ENCODE measurements at regions not wholly inside any gene's neighbourhood (a gene's known extent, or its start where the extent isn't known, plus 50 kb on each side); places are given as distances from the start of the nearest gene placed in this dataset.

- DNase-seq: no peak
- H3K36me3 ChIP-seq (ENCODE audit: control insufficient read depth, insufficient read depth, low read length): no peaks in the 10 kb centered on the region
- no peaks in the 10 kb centered on the region for H3K4me1 ChIP-seq (ENCODE audit: control insufficient read depth, insufficient read depth, low read length)
- 69% methylated on average over 2 of the region's 2 CpGs for WGBS (ENCODE audit: insufficient coverage, low lambda C conversion rate)
- no peak overlapping the region for H3K4me3 ChIP-seq (ENCODE audit: low read length)
- no peaks in the 10 kb centered on the region for H3K27me3 ChIP-seq (ENCODE audit: control insufficient read depth, insufficient read depth, low read length)
- no peaks in the 10 kb centered on the region for H3K9me3 ChIP-seq (ENCODE audit: control insufficient read depth, low read depth, low read length)
- no peak overlapping the region for H3K27ac ChIP-seq (ENCODE audit: low read length)
Measured at GRCh38 chr2:17095340-17095739, 422.9 kb downstream of the RAD51AP2 start.

GRCh38 chr2:17093712-17094111 is 424.5 kb downstream of the RAD51AP2 start:
- Histone ChIP-seq H3K36me3 (ENCODE audit: control insufficient read depth, insufficient read depth, low read length) (no peaks in the 10 kb centered on the region), H3K27ac (ENCODE audit: low read length) (no peak overlapping the region), H3K4me1 (ENCODE audit: control insufficient read depth, insufficient read depth, low read length) (no peaks in the 10 kb centered on the region), H3K27me3 (ENCODE audit: control insufficient read depth, insufficient read depth, low read length) (no peaks in the 10 kb centered on the region), H3K9me3 (ENCODE audit: control insufficient read depth, low read depth, low read length) (no peaks in the 10 kb centered on the region), H3K4me3 (ENCODE audit: low read length) (no peak overlapping the region)
- no peak for DNase-seq
- 63% methylated on average over 1 of the region's 1 CpG for WGBS (ENCODE audit: insufficient coverage, low lambda C conversion rate)

- Histone ChIP-seq H3K4me1 (ENCODE audit: control insufficient read depth, insufficient read depth, low read length) (no peaks in the 10 kb centered on the region), H3K27ac (ENCODE audit: low read length) (no peak overlapping the region), H3K27me3 (ENCODE audit: control insufficient read depth, insufficient read depth, low read length) (no peaks in the 10 kb centered on the region), H3K36me3 (ENCODE audit: control insufficient read depth, insufficient read depth, low read length) (no peaks in the 10 kb centered on the region), H3K9me3 (ENCODE audit: control insufficient read depth, low read depth, low read length) (no peaks in the 10 kb centered on the region), H3K4me3 (ENCODE audit: low read length) (no peak overlapping the region)
- no CpG with 5 or more reads among the region's 1 CpG for WGBS (ENCODE audit: insufficient coverage, low lambda C conversion rate)
- DNase-seq: no peak
Measured at GRCh38 chr2:17086990-17087389, 421.4 kb upstream of the CYRIA start.

- Histone ChIP-seq H3K9me3 (ENCODE audit: control insufficient read depth, low read depth, low read length) (no peaks in the 10 kb centered on the region), H3K4me3 (ENCODE audit: low read length) (no peak overlapping the region), H3K4me1 (ENCODE audit: control insufficient read depth, insufficient read depth, low read length) (no peaks in the 10 kb centered on the region), H3K27me3 (ENCODE audit: control insufficient read depth, insufficient read depth, low read length) (no peaks in the 10 kb centered on the region), H3K27ac (ENCODE audit: low read length) (no peak overlapping the region), H3K36me3 (ENCODE audit: control insufficient read depth, insufficient read depth, low read length) (no peaks in the 10 kb centered on the region)
- WGBS (ENCODE audit: insufficient coverage, low lambda C conversion rate): 58% methylated on average over 1 of the region's 2 CpGs
- no peak for DNase-seq
Measured at GRCh38 chr2:17085546-17086202, 420.0 kb upstream of the CYRIA start.

GRCh38 chr2:17084877-17085276 is 419.2 kb upstream of the CYRIA start:
- Histone ChIP-seq H3K36me3 (ENCODE audit: control insufficient read depth, insufficient read depth, low read length) (no peaks in the 10 kb centered on the region), H3K27ac (ENCODE audit: low read length) (no peak overlapping the region), H3K9me3 (ENCODE audit: control insufficient read depth, low read depth, low read length) (no peaks in the 10 kb centered on the region), H3K27me3 (ENCODE audit: control insufficient read depth, insufficient read depth, low read length) (no peaks in the 10 kb centered on the region), H3K4me1 (ENCODE audit: control insufficient read depth, insufficient read depth, low read length) (no peaks in the 10 kb centered on the region), H3K4me3 (ENCODE audit: low read length) (no peak overlapping the region)
- no peak for DNase-seq

- no CpG with 5 or more reads among the region's 1 CpG for WGBS (ENCODE audit: insufficient coverage, low lambda C conversion rate)
- Histone ChIP-seq H3K27me3 (ENCODE audit: control insufficient read depth, insufficient read depth, low read length) (no peaks in the 10 kb centered on the region), H3K4me3 (ENCODE audit: low read length) (no peak overlapping the region), H3K4me1 (ENCODE audit: control insufficient read depth, insufficient read depth, low read length) (no peaks in the 10 kb centered on the region), H3K36me3 (ENCODE audit: control insufficient read depth, insufficient read depth, low read length) (no peaks in the 10 kb centered on the region), H3K9me3 (ENCODE audit: control insufficient read depth, low read depth, low read length) (no peaks in the 10 kb centered on the region), H3K27ac (ENCODE audit: low read length) (no peak overlapping the region)
- DNase-seq: no peak
Measured at GRCh38 chr2:17083902-17084301, 418.3 kb upstream of the CYRIA start.

GRCh38 chr2:17079262-17079661 is 413.6 kb upstream of the CYRIA start:
- Histone ChIP-seq H3K9me3 (ENCODE audit: control insufficient read depth, low read depth, low read length) (no peaks in the 10 kb centered on the region), H3K27me3 (ENCODE audit: control insufficient read depth, insufficient read depth, low read length) (no peaks in the 10 kb centered on the region), H3K4me1 (ENCODE audit: control insufficient read depth, insufficient read depth, low read length) (no peaks in the 10 kb centered on the region), H3K4me3 (ENCODE audit: low read length) (no peak overlapping the region), H3K27ac (ENCODE audit: low read length) (no peak overlapping the region), H3K36me3 (ENCODE audit: control insufficient read depth, insufficient read depth, low read length) (no peaks in the 10 kb centered on the region)
- no peak for DNase-seq

- Histone ChIP-seq H3K9me3 (ENCODE audit: control insufficient read depth, low read depth, low read length) (no peaks in the 10 kb centered on the region), H3K27ac (ENCODE audit: low read length) (no peak overlapping the region), H3K36me3 (ENCODE audit: control insufficient read depth, insufficient read depth, low read length) (no peaks in the 10 kb centered on the region), H3K27me3 (ENCODE audit: control insufficient read depth, insufficient read depth, low read length) (no peaks in the 10 kb centered on the region), H3K4me1 (ENCODE audit: control insufficient read depth, insufficient read depth, low read length) (no peaks in the 10 kb centered on the region), H3K4me3 (ENCODE audit: low read length) (no peak overlapping the region)
- no CpG with 5 or more reads among the region's 2 CpGs for WGBS (ENCODE audit: insufficient coverage, low lambda C conversion rate)
- DNase-seq: no peak
Measured at GRCh38 chr2:17076533-17076932, 410.9 kb upstream of the CYRIA start.

- Histone ChIP-seq H3K36me3 (ENCODE audit: control insufficient read depth, insufficient read depth, low read length) (no peaks in the 10 kb centered on the region), H3K4me1 (ENCODE audit: control insufficient read depth, insufficient read depth, low read length) (no peaks in the 10 kb centered on the region), H3K4me3 (ENCODE audit: low read length) (no peak overlapping the region), H3K27ac (ENCODE audit: low read length) (no peak overlapping the region), H3K9me3 (ENCODE audit: control insufficient read depth, low read depth, low read length) (no peaks in the 10 kb centered on the region), H3K27me3 (ENCODE audit: control insufficient read depth, insufficient read depth, low read length) (no peaks in the 10 kb centered on the region)
- no peak for DNase-seq
Measured at GRCh38 chr2:17070711-17071110, 405.1 kb upstream of the CYRIA start.

- H3K27ac ChIP-seq (ENCODE audit: low read length): no peak overlapping the region
- H3K9me3 ChIP-seq (ENCODE audit: control insufficient read depth, low read depth, low read length): no peaks in the 10 kb centered on the region
- WGBS (ENCODE audit: insufficient coverage, low lambda C conversion rate): 100% methylated on average over 1 of the region's 4 CpGs
- H3K4me1 ChIP-seq (ENCODE audit: control insufficient read depth, insufficient read depth, low read length): no peaks in the 10 kb centered on the region
- H3K4me3 ChIP-seq (ENCODE audit: low read length): no peak overlapping the region
- no peak for DNase-seq
- no peaks in the 10 kb centered on the region for H3K36me3 ChIP-seq (ENCODE audit: control insufficient read depth, insufficient read depth, low read length)
- no peaks in the 10 kb centered on the region for H3K27me3 ChIP-seq (ENCODE audit: control insufficient read depth, insufficient read depth, low read length)
Measured at GRCh38 chr2:17069564-17069963, 403.9 kb upstream of the CYRIA start.

- H3K4me3 ChIP-seq (ENCODE audit: low read length): no peak overlapping the region
- no peaks in the 10 kb centered on the region for H3K36me3 ChIP-seq (ENCODE audit: control insufficient read depth, insufficient read depth, low read length)
- H3K9me3 ChIP-seq (ENCODE audit: control insufficient read depth, low read depth, low read length): no peaks in the 10 kb centered on the region
- no peaks in the 10 kb centered on the region for H3K4me1 ChIP-seq (ENCODE audit: control insufficient read depth, insufficient read depth, low read length)
- no peaks in the 10 kb centered on the region for H3K27me3 ChIP-seq (ENCODE audit: control insufficient read depth, insufficient read depth, low read length)
- no peak overlapping the region for H3K27ac ChIP-seq (ENCODE audit: low read length)
- WGBS (ENCODE audit: insufficient coverage, low lambda C conversion rate): 20% methylated on average over 1 of the region's 4 CpGs
- DNase-seq: no peak
Measured at GRCh38 chr2:17068021-17068420, 402.4 kb upstream of the CYRIA start.

All from large intestine (tissue), 3 donors.